ENCODE measurements at regions not wholly inside any gene's neighbourhood (a gene's known extent, or its start where the extent isn't known, plus 50 kb on each side); places are given as distances from the start of the nearest gene placed in this dataset.

GRCh38 chrX:121195719-121196118 is 148.3 kb downstream of the GLUD2 start:
- TF ChIP-seq STAT6 (CRISPR knock-in tag; IDR thresholded peaks at IDR 0.05), result no peak
- no peak for TF ChIP-seq GTF3C2 (IDR thresholded peaks at IDR 0.05; ENCODE audit: borderline replicate concordance, extremely low read depth, insufficient read length)
- TF ChIP-seq CTCF (IDR thresholded peaks at IDR 0.05 in 2 of 3, conservative IDR thresholded peaks at IDR 0.05 in 1 of 3; ENCODE audit: insufficient read depth in 2 of 3, low read depth in 1 of 3, low read length in 3 of 3), result no peak
- TF ChIP-seq DDX20 (tag; IDR thresholded peaks at IDR 0.05; ENCODE audit: low read depth), result no peak
- no peak for TF ChIP-seq EP300 (IDR thresholded peaks at IDR 0.05; ENCODE audit: low read length)
- no peak for TF ChIP-seq ZNF274 (IDR thresholded peaks at IDR 0.05; ENCODE audit: borderline replicate concordance, low read depth, low read length)
- TF ChIP-seq SPI1 (IDR thresholded peaks at IDR 0.05; ENCODE audit: borderline replicate concordance, low read depth, low read length), result peak; percentile 14; the same call in 1 of the 2 replicates
- TF ChIP-seq FOS (IDR thresholded peaks at IDR 0.05; ENCODE audit: extremely low read depth, insufficient read length), result no peak
- no peak for TF ChIP-seq POLR2AphosphoS5 (IDR thresholded peaks at IDR 0.05; ENCODE audit: control insufficient read depth, insufficient read depth, low read depth, low read length)
- TF ChIP-seq KDM1A (IDR thresholded peaks at IDR 0.05), result no peak
- TF ChIP-seq ZBTB26 (CRISPR knock-in tag; IDR thresholded peaks at IDR 0.05), result no peak
- no peak for TF ChIP-seq NCOA6 (IDR thresholded peaks at IDR 0.05)
- no peak for TF ChIP-seq KLF16 (IDR thresholded peaks at IDR 0.05)

All from K562 (cell line).